Esophagus muscularis mucosa (tissue), 3 donors: ENCODE measurements at regions not wholly inside any gene's neighbourhood (a gene's known extent, or its start where the extent isn't known, plus 50 kb on each side); places are given as distances from the start of the nearest gene placed in this dataset.

Experiments
- CTCF ChIP-seq, 3 experiments: fragments of 200-600 bp in 2 of 3; fragments of 450-650 bp in 1 of 3; sonication (generic) in 2 of 3; IDR thresholded peaks; one replicate each; pipeline ENCODE4 v1.5.1; 2017 to 2019; ENCODE audit warnings: antibody characterized with exemption in 3 of 3, mild to moderate bottlenecking in 2 of 3, moderate library complexity in 1 of 3
- POLR2A ChIP-seq: fragments of 450-650 bp; IDR thresholded peaks from one replicate; pipeline ENCODE4 v1.6.1; 2017; ENCODE audit warnings: antibody characterized with exemption, moderate library complexity, mild to moderate bottlenecking, low read depth
- POLR2AphosphoS5 ChIP-seq, 2 donors: sonication (generic); formaldehyde crosslinking; IDR thresholded peaks; one replicate each; pipeline ENCODE4 v1.6.1; 2017; ENCODE audit warnings: antibody characterized with exemption in 2 of 2

- no peak for TF ChIP-seq CTCF (IDR thresholded peaks at IDR 0.05)
- TF ChIP-seq POLR2AphosphoS5 (IDR thresholded peaks at IDR 0.05) = no peak
- TF ChIP-seq POLR2A = no peak
Measured at GRCh38 chr18:78739882-78740677, 239.5 kb upstream of the SALL3 start.
